ENCODE measurements at regions not wholly inside any gene's neighbourhood (a gene's known extent, or its start where the extent isn't known, plus 50 kb on each side); places are given as distances from the start of the nearest gene placed in this dataset.

DNA sequence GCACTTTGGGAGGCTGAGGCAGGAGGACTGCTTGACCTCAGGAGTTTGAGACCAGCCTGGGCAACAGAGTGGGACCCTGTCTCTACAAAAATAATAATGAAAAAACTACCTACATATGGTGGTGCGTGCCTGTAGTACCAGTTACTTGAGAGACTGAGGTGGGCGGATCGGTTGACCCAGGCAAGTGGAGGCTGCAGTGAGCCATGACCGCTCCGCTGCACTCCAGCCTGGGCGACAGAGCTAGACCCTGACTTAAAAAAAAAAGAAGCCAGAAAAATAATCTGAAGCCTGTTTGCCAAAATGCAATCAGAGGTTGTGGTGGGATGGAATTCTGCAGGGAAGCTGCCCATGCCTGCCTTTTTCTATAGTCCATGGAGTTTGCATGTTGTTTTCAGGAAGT is 50.4 kb upstream of the GGTA1 start:
- Histone ChIP-seq H3K36me3 (replicated peaks in 1 of 2; ENCODE audit: control insufficient read depth in 1 of 2, insufficient read depth in 2 of 2, low read length in 2 of 2) (no peaks in the 10 kb centered on the region), H4K20me1 (ENCODE audit: insufficient read depth, low read length) (no peaks in the 10 kb centered on the region), H3K4me2 (ENCODE audit: low read depth, low read length) (0 out of 2 replicates have a peak overlapping the region, but pooled peaks have one; percentile 66), H3K27ac (ENCODE audit: extremely low read length, insufficient read depth, low read length) (no peak overlapping the region), H3K9ac (ENCODE audit: insufficient read depth, low read depth, low read length) (no peak overlapping the region), H3K4me3 (replicated peaks in 1 of 3; ENCODE audit: insufficient read depth in 1 of 3, low read depth in 2 of 3, low read length in 3 of 3) (0 out of 6 replicates have a peak overlapping the region, but pooled peaks of 1 of the 3 experiments have one; percentile 65), H3K9me3 (ENCODE audit: low read length) (no peaks in the 10 kb centered on the region), H3K4me1 (ENCODE audit: insufficient read depth, low read length) (0 out of 2 replicates have a peak, but pooled peaks cover 13% of the 10 kb centered on the region), H2AFZ (ENCODE audit: low read length) (no peak overlapping the region), H3K27me3 (ENCODE audit: control insufficient read depth in 1 of 2, insufficient read depth in 2 of 2, low read length in 2 of 2) (peaks cover 2 to 25% of the 10 kb centered on the region in 2 experiments; a peak in 3 of 5 replicates), H3K79me2 (ENCODE audit: insufficient read depth, low read length) (no peaks in the 10 kb centered on the region)
- DNase-seq (ENCODE audit: low spot score) = no peak
- BruUV-seq (replicated peaks) = no TSS peak
- no peak for ATAC-seq
- intact Hi-C loops (cut with micrococcal nuclease; ENCODE audit: unreplicated experiment) (loop anchor here (5.0 kb wide), 1 partner anchor 82 kb away; no protein-coding TSS in a partner anchor), in situ Hi-C loops (cut with HindIII; ENCODE audit: extremely low pct_ligation_motif_present, low pct_unique_long_range_greater_than_20kb) (no loop called here)
- CTCF ChIA-PET (ENCODE audit: low intra/inter-chr PET ratio, low total read pairs) = interaction anchor here (1.2 to 1.9 kb wide), 2 partner anchors 134 to 442 kb away, joined by 3 to 8 read pairs; no protein-coding TSS in a partner anchor
- POLR2A ChIA-PET = no interaction called here
- WGBS (ENCODE audit: low lambda C conversion rate) = 73% methylated on average over 6 of the region's 6 CpGs
- no peak for FAIRE-seq
- no peak for TF ChIP-seq SMYD3 (CRISPR knock-in tag; IDR thresholded peaks at IDR 0.05)
- no peak for TF ChIP-seq ZNF331 (CRISPR knock-in tag; IDR thresholded peaks at IDR 0.05)
- TF ChIP-seq ZNF83 (CRISPR knock-in tag; IDR thresholded peaks at IDR 0.05; ENCODE audit: borderline replicate concordance) = no peak
- no peak for TF ChIP-seq SMC3 (IDR thresholded peaks at IDR 0.05; ENCODE audit: low read length)
- TF ChIP-seq, protein P1, sequence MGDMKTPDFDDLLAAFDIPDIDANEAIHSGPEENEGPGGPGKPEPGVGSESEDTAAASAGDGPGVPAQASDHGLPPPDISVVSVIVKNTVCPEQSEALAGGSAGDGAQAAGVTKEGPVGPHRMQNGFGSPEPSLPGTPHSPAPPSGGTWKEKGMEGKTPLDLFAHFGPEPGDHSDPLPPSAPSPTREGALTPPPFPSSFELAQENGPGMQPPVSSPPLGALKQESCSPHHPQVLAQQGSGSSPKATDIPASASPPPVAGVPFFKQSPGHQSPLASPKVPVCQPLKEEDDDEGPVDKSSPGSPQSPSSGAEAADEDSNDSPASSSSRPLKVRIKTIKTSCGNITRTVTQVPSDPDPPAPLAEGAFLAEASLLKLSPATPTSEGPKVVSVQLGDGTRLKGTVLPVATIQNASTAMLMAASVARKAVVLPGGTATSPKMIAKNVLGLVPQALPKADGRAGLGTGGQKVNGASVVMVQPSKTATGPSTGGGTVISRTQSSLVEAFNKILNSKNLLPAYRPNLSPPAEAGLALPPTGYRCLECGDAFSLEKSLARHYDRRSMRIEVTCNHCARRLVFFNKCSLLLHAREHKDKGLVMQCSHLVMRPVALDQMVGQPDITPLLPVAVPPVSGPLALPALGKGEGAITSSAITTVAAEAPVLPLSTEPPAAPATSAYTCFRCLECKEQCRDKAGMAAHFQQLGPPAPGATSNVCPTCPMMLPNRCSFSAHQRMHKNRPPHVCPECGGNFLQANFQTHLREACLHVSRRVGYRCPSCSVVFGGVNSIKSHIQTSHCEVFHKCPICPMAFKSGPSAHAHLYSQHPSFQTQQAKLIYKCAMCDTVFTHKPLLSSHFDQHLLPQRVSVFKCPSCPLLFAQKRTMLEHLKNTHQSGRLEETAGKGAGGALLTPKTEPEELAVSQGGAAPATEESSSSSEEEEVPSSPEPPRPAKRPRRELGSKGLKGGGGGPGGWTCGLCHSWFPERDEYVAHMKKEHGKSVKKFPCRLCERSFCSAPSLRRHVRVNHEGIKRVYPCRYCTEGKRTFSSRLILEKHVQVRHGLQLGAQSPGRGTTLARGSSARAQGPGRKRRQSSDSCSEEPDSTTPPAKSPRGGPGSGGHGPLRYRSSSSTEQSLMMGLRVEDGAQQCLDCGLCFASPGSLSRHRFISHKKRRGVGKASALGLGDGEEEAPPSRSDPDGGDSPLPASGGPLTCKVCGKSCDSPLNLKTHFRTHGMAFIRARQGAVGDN (CRISPR knock-in tag; IDR thresholded peaks at IDR 0.05) = no peak
- TF ChIP-seq ATF1 (CRISPR knock-in tag; IDR thresholded peaks at IDR 0.05) = no peak
- TF ChIP-seq RBM22 (optimal IDR thresholded peaks at IDR 0.05; ENCODE audit: low read length) = no peak
- no peak for TF ChIP-seq ZFP36 (IDR thresholded peaks at IDR 0.05; ENCODE audit: borderline replicate concordance, low read depth, low read length, partially characterized antibody)
- TF ChIP-seq ZSCAN22 (CRISPR knock-in tag; IDR thresholded peaks at IDR 0.05) = no peak
- no peak for TF ChIP-seq HOXA3 (CRISPR knock-in tag; IDR thresholded peaks at IDR 0.05)
- TF ChIP-seq, protein P2, sequence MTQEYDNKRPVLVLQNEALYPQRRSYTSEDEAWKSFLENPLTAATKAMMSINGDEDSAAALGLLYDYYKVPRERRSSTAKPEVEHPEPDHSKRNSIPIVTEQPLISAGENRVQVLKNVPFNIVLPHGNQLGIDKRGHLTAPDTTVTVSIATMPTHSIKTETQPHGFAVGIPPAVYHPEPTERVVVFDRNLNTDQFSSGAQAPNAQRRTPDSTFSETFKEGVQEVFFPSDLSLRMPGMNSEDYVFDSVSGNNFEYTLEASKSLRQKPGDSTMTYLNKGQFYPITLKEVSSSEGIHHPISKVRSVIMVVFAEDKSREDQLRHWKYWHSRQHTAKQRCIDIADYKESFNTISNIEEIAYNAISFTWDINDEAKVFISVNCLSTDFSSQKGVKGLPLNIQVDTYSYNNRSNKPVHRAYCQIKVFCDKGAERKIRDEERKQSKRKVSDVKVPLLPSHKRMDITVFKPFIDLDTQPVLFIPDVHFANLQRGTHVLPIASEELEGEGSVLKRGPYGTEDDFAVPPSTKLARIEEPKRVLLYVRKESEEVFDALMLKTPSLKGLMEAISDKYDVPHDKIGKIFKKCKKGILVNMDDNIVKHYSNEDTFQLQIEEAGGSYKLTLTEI (CRISPR knock-in tag; conservative IDR thresholded peaks at IDR 0.05) = no peak
- TF ChIP-seq, protein P3, sequence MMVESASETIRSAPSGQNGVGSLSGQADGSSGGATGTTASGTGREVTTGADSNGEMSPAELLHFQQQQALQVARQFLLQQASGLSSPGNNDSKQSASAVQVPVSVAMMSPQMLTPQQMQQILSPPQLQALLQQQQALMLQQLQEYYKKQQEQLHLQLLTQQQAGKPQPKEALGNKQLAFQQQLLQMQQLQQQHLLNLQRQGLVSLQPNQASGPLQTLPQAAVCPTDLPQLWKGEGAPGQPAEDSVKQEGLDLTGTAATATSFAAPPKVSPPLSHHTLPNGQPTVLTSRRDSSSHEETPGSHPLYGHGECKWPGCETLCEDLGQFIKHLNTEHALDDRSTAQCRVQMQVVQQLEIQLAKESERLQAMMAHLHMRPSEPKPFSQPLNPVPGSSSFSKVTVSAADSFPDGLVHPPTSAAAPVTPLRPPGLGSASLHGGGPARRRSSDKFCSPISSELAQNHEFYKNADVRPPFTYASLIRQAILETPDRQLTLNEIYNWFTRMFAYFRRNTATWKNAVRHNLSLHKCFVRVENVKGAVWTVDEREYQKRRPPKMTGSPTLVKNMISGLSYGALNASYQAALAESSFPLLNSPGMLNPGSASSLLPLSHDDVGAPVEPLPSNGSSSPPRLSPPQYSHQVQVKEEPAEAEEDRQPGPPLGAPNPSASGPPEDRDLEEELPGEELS (CRISPR knock-in tag; IDR thresholded peaks at IDR 0.05) = no peak
- TF ChIP-seq, protein P4, sequence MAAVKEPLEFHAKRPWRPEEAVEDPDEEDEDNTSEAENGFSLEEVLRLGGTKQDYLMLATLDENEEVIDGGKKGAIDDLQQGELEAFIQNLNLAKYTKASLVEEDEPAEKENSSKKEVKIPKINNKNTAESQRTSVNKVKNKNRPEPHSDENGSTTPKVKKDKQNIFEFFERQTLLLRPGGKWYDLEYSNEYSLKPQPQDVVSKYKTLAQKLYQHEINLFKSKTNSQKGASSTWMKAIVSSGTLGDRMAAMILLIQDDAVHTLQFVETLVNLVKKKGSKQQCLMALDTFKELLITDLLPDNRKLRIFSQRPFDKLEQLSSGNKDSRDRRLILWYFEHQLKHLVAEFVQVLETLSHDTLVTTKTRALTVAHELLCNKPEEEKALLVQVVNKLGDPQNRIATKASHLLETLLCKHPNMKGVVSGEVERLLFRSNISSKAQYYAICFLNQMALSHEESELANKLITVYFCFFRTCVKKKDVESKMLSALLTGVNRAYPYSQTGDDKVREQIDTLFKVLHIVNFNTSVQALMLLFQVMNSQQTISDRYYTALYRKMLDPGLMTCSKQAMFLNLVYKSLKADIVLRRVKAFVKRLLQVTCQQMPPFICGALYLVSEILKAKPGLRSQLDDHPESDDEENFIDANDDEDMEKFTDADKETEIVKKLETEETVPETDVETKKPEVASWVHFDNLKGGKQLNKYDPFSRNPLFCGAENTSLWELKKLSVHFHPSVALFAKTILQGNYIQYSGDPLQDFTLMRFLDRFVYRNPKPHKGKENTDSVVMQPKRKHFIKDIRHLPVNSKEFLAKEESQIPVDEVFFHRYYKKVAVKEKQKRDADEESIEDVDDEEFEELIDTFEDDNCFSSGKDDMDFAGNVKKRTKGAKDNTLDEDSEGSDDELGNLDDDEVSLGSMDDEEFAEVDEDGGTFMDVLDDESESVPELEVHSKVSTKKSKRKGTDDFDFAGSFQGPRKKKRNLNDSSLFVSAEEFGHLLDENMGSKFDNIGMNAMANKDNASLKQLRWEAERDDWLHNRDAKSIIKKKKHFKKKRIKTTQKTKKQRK (IDR thresholded peaks at IDR 0.05; ENCODE audit: low read length) = no peak
- no peak for TF ChIP-seq ZBTB1 (CRISPR knock-in tag; IDR thresholded peaks at IDR 0.05; ENCODE audit: borderline replicate concordance)
